Mucosa of descending colon (tissue), 3 donors: ENCODE measurements at regions not wholly inside any gene's neighbourhood (a gene's known extent, or its start where the extent isn't known, plus 50 kb on each side); places are given as distances from the start of the nearest gene placed in this dataset.

Experiments used
- ATAC-seq: fragments of 200-7000 bp; cut with Tn5 transposase; one replicate; pipeline ENCODE4 v1.9.1; 2020; ENCODE audit warnings: mild to moderate bottlenecking, moderate library complexity
- DNase-seq, 3 donors: peaks; one replicate each; pipeline ENCODE4 v3.0.0-alpha.2; 2020
- H3K36me3 ChIP-seq: fragments of 200-600 bp; one replicate; pipeline ENCODE4 v1.8.0; 2021; ENCODE audit warnings: low read depth, mild to moderate bottlenecking
- H3K4me1 ChIP-seq: fragments of 200-600 bp; one replicate; pipeline ENCODE4 v1.8.0; 2021; ENCODE audit warnings: low read depth, mild to moderate bottlenecking
- H3K4me3 ChIP-seq: fragments of 200-600 bp; one replicate; pipeline ENCODE4 v1.8.0; 2021; ENCODE audit warnings: mild to moderate bottlenecking
- H3K9me3 ChIP-seq: fragments of 200-600 bp; one replicate; pipeline ENCODE4 v1.8.0; 2021; ENCODE audit warnings: mild to moderate bottlenecking
- intact Hi-C, 2 donors: fragments of 100-400 bp; cut with DNase I in 1 of 2; cut with micrococcal nuclease in 1 of 2; formaldehyde crosslinking; loops; one replicate each; pipeline versions ENCODE4 v1.11.0 to v1.11.1; 2022; cut with DNase I, micrococcal nuclease
- TF ChIP-seq, protein P1 (sequence below): fragments of 200-600 bp; IDR thresholded peaks from one replicate; pipeline ENCODE4 v1.8.0; 2022; ENCODE audit warnings: antibody characterized with exemption, mild to moderate bottlenecking
- donor health status: DM: no; HTN: no; CAD: no; lungs with moderate emphysema.
- donor health status: DM: no; HTN: no; CAD: no.
- donor health status: DM: no; HTN: yes; CAD: no.

DNA sequence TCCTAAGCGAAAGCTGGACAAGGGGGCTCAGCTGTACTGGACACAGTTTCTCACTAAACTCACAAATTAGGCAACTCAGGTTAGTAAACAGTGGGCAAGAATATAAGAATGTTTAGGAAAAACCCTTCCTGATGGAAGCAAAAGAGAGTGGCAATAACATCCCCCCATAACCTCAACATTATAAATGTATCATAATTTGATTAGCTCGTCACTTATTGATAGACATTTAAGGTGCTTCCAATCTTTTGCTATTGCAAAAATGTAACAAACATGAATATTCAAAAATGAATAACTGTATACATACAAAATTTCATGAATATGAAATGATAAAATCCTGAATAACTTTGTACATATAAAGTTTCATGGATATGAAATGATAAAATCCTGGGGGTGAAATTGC, 415.7 kb downstream of the EPM2A start:
- TF ChIP-seq, protein P1, sequence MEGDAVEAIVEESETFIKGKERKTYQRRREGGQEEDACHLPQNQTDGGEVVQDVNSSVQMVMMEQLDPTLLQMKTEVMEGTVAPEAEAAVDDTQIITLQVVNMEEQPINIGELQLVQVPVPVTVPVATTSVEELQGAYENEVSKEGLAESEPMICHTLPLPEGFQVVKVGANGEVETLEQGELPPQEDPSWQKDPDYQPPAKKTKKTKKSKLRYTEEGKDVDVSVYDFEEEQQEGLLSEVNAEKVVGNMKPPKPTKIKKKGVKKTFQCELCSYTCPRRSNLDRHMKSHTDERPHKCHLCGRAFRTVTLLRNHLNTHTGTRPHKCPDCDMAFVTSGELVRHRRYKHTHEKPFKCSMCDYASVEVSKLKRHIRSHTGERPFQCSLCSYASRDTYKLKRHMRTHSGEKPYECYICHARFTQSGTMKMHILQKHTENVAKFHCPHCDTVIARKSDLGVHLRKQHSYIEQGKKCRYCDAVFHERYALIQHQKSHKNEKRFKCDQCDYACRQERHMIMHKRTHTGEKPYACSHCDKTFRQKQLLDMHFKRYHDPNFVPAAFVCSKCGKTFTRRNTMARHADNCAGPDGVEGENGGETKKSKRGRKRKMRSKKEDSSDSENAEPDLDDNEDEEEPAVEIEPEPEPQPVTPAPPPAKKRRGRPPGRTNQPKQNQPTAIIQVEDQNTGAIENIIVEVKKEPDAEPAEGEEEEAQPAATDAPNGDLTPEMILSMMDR: no peak
- H3K4me1 ChIP-seq: no peaks in the 10 kb centered on the region
- no peaks in the 10 kb centered on the region for H3K9me3 ChIP-seq
- ATAC-seq (no peak), DNase-seq (no peak)
- no peaks in the 10 kb centered on the region for H3K36me3 ChIP-seq
- intact Hi-C loops: no loop called here
- no peak overlapping the region for H3K4me3 ChIP-seq

- H3K9me3 ChIP-seq: no peaks in the 10 kb centered on the region
- ATAC-seq (no peak), DNase-seq (no peak)
- H3K4me3 ChIP-seq: no peak overlapping the region
- no peaks in the 10 kb centered on the region for H3K4me1 ChIP-seq
- intact Hi-C loops: no loop called here
- TF ChIP-seq, protein P1: no peak
- H3K36me3 ChIP-seq: no peaks in the 10 kb centered on the region
These were observed 411.7 kb downstream of the EPM2A start for GRCh38 chr6:145323646-145324045.

- no peak for ATAC-seq
- Histone ChIP-seq H3K9me3 (no peaks in the 10 kb centered on the region), H3K4me3 (no peak overlapping the region), H3K36me3 (no peaks in the 10 kb centered on the region), H3K4me1 (no peaks in the 10 kb centered on the region)
- TF ChIP-seq, protein P1: no peak
- intact Hi-C loops: no loop called here
- DNase-seq: no peak
These were observed 407.7 kb downstream of the EPM2A start for GRCh38 chr6:145327586-145327985.

GRCh38 chr6:145329257-145329656, 406.1 kb downstream of the EPM2A start:
- DNase-seq: no peak
- ATAC-seq: no peak
- TF ChIP-seq, protein P1: no peak
- Histone ChIP-seq H3K4me1 (no peaks in the 10 kb centered on the region), H3K36me3 (no peaks in the 10 kb centered on the region), H3K4me3 (no peak overlapping the region), H3K9me3 (no peaks in the 10 kb centered on the region)
- intact Hi-C loops: no loop called here

GRCh38 chr6:145331066-145331465, 404.3 kb downstream of the EPM2A start:
- H3K9me3 ChIP-seq: no peaks in the 10 kb centered on the region
- H3K4me1 ChIP-seq: no peaks in the 10 kb centered on the region
- DNase-seq (no peak), ATAC-seq (no peak)
- no peaks in the 10 kb centered on the region for H3K36me3 ChIP-seq
- intact Hi-C loops: no loop called here
- TF ChIP-seq, protein P1: no peak
- no peak overlapping the region for H3K4me3 ChIP-seq

DNA sequence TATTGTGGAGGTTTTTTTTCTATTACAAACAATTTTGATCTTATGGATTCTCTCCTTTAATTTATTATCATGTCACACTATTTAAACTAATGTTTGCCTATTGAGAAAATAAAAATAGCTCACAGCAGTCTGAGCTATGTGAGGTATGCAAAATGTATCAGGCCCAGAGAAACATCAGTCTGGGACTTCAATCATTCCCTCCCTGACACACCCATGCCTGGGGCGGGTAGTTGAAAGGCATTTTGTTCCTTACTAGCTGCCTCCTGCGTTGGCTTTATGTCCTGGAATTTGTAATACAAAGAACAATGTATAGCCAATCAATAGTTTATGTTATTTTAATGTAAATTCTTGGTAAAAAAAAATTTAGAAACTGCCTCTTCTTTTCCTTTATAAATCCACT, 403.3 kb downstream of the EPM2A start:
- H3K4me1 ChIP-seq: no peaks in the 10 kb centered on the region
- no peak overlapping the region for H3K4me3 ChIP-seq
- TF ChIP-seq, protein P1: no peak
- intact Hi-C loops: no loop called here
- no peak for DNase-seq
- no peaks in the 10 kb centered on the region for H3K9me3 ChIP-seq
- no peaks in the 10 kb centered on the region for H3K36me3 ChIP-seq
- no peak for ATAC-seq
